ENCODE measurements at regions not wholly inside any gene's neighbourhood (a gene's known extent, or its start where the extent isn't known, plus 50 kb on each side); places are given as distances from the start of the nearest gene placed in this dataset.
"Not testable (repeated sequence)": the region's sequence is repeated elsewhere in the genome, so short reads cannot be mapped to it uniquely, and the experiment has no call there.

- no peak for DNase-seq (ENCODE audit: low read depth in 2 of 2)
Observed at GRCh38 chr15:75100679-75101078, 77.3 kb downstream of the PPCDC start.

GRCh38 chr15:75104804-75105557 lies 81.6 kb downstream of the PPCDC start:
- DNase-seq (ENCODE audit: low read depth in 2 of 2), result peak; percentile 39 to 46

- DNase-seq (ENCODE audit: low read depth in 2 of 2), result no peak
Observed at GRCh38 chr15:75107516-75107907, 84.1 kb downstream of the PPCDC start.

GRCh38 chr15:75107908-75108838 lies 84.8 kb downstream of the PPCDC start:
- peak; percentile 89 for DNase-seq (ENCODE audit: low read depth in 2 of 2)

DNA sequence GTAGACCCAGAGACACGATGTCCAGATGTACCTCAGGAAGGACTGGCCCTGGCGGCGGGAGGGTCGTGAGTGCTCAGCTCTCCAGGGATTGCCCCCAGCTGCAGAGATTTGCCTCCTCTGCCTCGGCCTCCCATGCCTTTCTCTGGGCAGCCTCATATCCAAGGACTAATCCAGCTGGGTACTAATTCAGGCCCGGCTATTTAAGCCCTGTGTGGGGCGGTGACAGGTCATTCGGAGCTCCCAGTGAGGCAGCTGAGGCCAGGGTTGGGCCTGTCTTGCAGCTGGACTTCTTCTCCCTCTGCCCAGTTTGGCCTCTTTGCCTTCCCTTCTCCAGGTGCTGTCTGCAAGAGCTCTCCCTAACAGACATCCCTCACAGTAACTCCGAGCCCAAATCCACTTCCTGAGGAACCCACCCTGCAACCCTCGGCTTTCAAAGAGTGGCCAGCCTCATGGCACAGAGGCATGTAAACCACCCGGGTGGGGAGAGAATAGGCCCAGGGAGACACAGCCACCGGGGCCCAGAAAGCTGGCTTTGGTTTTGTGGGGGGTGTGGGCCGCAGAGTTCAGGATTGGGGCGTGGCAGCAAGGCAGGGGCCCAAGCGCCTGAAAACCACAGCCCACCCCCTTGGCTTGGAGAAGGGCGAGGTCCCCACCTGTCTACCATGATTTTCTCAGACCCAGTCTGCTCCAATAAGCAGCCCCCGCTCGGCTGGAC lies 85.8 kb downstream of the PPCDC start:
- no peak for DNase-seq (ENCODE audit: low read depth in 2 of 2)

DNA sequence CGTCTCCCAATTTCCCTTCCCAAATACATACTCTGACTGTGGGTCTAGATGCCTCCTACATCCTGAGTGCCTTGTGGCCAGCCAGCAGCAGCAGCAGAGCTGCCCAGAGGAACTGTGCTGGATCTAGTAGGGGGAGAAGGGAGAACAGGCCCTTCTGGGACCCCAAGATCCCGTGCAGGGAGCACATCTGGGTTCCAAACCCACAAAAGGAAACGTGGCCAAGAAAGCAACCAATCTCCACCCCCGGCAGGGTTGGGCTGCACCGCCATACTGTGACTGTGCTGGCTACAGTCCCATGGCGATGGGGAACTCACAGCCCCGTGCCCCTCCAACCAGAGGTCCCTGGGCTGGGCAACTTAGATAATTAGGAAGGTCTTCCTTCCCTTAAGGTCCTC lies 86.3 kb downstream of the PPCDC start:
- DNase-seq (ENCODE audit: low read depth in 2 of 2), result no peak

- DNase-seq (ENCODE audit: low read depth in 2 of 2), result no peak
Observed at GRCh38 chr15:75112278-75112847, 89.0 kb downstream of the PPCDC start.

- DNase-seq (ENCODE audit: low read depth in 2 of 2), result no peak
Observed at GRCh38 chr15:75112848-75113492, 88.7 kb upstream of the C15orf39 start.

DNA sequence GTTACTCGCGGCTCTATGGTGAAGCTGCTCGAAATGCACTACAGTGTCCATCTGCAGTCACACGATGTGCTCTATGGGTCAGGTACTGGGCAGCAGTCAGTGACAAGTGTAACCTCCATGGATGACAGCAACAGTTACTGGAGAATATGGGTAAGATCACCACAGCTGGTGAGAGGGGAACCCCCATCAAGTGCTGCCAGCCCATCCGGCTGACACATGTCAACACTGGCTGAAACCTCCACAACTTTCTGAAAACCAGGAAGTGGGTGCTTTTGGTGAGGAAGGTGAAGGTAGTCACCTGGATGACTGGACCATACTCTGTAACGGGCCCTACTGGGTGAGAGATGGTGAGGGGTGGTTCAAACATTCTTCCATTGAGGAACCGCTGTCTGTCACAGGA lies 87.4 kb upstream of the C15orf39 start:
- DNase-seq (ENCODE audit: low read depth in 2 of 2), result no peak

GRCh38 chr15:75114796-75115195 lies 86.9 kb upstream of the C15orf39 start:
- no peak for DNase-seq (ENCODE audit: low read depth in 2 of 2)

DNA sequence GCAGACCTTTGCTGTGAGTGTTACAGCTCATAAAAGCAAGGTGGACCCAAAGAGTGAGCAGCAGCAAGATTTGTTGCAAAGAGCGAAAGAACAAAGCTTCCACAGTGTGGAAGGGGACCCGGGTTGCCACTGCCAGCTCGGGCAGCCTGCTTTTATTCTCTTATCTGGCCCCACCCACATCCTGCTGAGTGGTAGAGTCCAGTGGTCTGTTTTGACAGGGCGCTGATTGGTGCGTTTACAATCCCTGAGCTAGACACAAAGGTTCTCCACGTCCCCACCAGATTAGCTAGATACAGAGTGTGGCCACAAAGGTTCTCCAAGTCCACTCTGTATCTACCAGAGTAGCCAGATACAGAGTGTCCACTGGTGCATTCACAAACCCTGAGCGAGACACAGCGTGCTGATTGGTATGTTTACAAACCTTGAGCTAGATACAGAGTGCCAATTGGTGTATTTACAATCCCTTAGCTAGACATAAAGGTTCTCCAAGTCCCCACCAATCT lies 86.2 kb upstream of the C15orf39 start:
- not testable (repeated sequence) for DNase-seq (ENCODE audit: low read depth in 2 of 2)

- not testable (repeated sequence) for DNase-seq (ENCODE audit: low read depth in 2 of 2)
Observed at GRCh38 chr15:75116143-75116542, 85.5 kb upstream of the C15orf39 start.

DNA sequence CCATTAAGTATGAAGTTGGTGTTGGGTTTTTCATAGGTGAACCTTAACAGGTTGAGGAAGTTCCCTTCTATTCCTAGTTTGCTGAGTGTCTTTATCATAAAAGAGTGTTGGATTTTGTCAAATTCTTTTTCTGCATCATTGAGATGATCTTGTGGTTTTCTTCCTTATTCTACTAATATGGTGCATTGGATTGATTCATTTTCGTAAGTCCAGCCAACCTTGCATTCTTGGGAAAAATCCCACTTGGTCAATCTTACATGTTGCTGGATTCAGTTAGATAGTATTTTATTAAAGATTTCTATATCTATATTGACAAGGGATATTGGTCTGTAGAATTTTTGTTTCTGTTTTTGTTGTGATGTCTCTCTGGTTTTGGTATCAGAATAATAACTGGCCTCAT lies 83.7 kb upstream of the C15orf39 start:
- DNase-seq (ENCODE audit: low read depth in 2 of 2), result no peak

- not testable (repeated sequence) for DNase-seq (ENCODE audit: low read depth in 2 of 2)
Observed at GRCh38 chr15:75119312-75119711, 82.4 kb upstream of the C15orf39 start.

GRCh38 chr15:75121491-75121890 lies 80.2 kb upstream of the C15orf39 start:
- DNase-seq (ENCODE audit: low read depth in 2 of 2), result no peak

GRCh38 chr15:75123395-75123794 lies 78.3 kb upstream of the C15orf39 start:
- peak; percentile 83 to 86 for DNase-seq (ENCODE audit: low read depth in 2 of 2)

- not testable (repeated sequence) for DNase-seq (ENCODE audit: low read depth in 2 of 2)
Observed at GRCh38 chr15:75124278-75124677, 77.4 kb upstream of the C15orf39 start.

GRCh38 chr15:75125935-75126334 lies 75.7 kb upstream of the C15orf39 start:
- no peak for DNase-seq (ENCODE audit: low read depth in 2 of 2)

- DNase-seq (ENCODE audit: low read depth in 2 of 2), result no peak
Observed at GRCh38 chr15:75126864-75127580, 74.7 kb upstream of the C15orf39 start.

DNA sequence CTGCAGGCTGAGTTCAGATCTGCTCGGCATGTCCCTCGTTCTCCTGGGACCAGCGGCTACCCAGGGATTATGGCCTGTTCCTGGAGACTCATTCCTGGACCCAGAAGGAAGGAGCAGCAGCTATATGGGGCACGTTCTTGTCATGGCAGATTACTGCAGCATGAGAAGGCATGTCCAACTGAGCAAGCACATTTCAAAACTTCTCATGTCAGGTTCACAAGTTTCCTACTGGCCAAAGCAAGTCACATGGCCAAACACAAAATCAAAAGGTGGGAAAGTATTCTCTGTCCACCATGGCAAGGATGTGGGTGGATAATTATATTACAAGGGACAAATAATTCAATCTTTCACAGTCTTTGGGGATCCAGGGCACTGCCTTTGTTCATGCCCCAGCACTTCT lies 71.9 kb upstream of the C15orf39 start:
- no peak for DNase-seq (ENCODE audit: low read depth in 2 of 2)

DNA sequence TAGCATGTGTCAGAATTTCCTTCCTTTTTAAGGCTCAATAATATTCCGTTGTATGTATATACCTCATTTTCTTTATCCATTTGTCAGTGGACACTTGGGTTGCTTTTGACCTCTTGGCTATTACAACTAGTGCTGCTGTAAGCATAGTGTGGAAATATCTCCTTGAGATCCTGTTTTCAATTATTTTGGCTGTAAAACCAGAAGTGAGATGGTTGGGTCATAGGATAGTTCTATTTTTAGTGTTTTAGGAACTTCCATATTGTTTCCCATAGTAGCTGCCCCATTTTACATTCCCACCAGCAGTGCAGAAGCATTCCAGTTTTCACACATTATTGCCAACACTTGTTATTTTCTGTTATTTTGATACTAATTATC lies 70.4 kb upstream of the C15orf39 start:
- no peak for DNase-seq (ENCODE audit: low read depth in 2 of 2)

Measured in fibroblast of skin of left quadriceps (primary cell).